K562 (cell line): ENCODE measurements at regions not wholly inside any gene's neighbourhood (a gene's known extent, or its start where the extent isn't known, plus 50 kb on each side); places are given as distances from the start of the nearest gene placed in this dataset.

Source experiments
- ATAC-seq: fragments of 200-7000 bp; cut with Tn5 transposase; 3 replicates; pipeline ENCODE4 v1.9.1; 2020; ENCODE audit warnings: moderate library complexity
- BruUV-seq: library from RNA; stranded (reverse); fragments of 400-500 nt; replicated peaks from 2 replicates; lab custom pipeline; 2021; lab: Mats Ljungman, UMichigan
- CTCF ChIA-PET: fragments of 300-600 bp; formaldehyde crosslinking; extraction: SDS; loops from one replicate; lab custom pipeline; 2021; ENCODE audit warnings: low intra/inter-chr PET ratio; lab: Yijun Ruan, JAX
- POLR2A ChIA-PET: fragments of 300-600, 350-650 bp; sonication (Branson Sonifier 250); formaldehyde crosslinking; extraction: SDS; loops from one replicate; lab custom pipeline; 2021; ENCODE audit warnings: antibody characterized with exemption, inconsistent platforms; lab: Yijun Ruan, JAX
- DNase-seq, 4 experiments: peaks; one replicate each; pipeline versions ENCODE4 v3.0.0 to v3.0.0-alpha.2; 2011 to 2018; ENCODE audit warnings: low spot score in 3 of 4, mixed read lengths in 3 of 4; ENCODE audit errors: extremely low read depth in 1 of 4
- FAIRE-seq: peaks from 2 replicates; lab custom pipeline; 2011; peaks lifted over from hg19 to GRCh38; lab: Jason Lieb, UNC
- H2AFZ ChIP-seq: 2 replicates; pipeline ENCODE4 v1.6.0; 2011; ENCODE audit warnings: low read depth, low read length, control low read depth, inconsistent platforms
- H3K27ac ChIP-seq: fragments of 200-600 bp; 3 replicates; pipeline ENCODE4 v1.8.0; 2011; ENCODE audit warnings: low read depth, mild to moderate bottlenecking, control low read depth, inconsistent platforms, low read length, moderate library complexity, mixed read lengths; ENCODE audit errors: extremely low read depth
- H3K27me3 ChIP-seq, 2 experiments: fragments of 300-600 bp in 1 of 2; 2 replicates in 1 of 2; 3 replicates in 1 of 2; pipeline versions ENCODE4 v1.6.0 to v1.8.0; 2011; ENCODE audit warnings: inconsistent platforms in 2 of 2, low read length in 2 of 2, mild to moderate bottlenecking in 1 of 2, mixed read lengths in 1 of 2, moderate library complexity in 1 of 2; ENCODE audit not compliant: control insufficient read depth in 2 of 2, insufficient read depth in 2 of 2
- H3K36me3 ChIP-seq: fragments of 300-600 bp; 3 replicates; pipeline ENCODE4 v1.8.0; 2011; ENCODE audit warnings: mild to moderate bottlenecking, low read length, inconsistent platforms; ENCODE audit not compliant: control insufficient read depth, insufficient read depth
- H3K4me1 ChIP-seq, 2 experiments: fragments of 200-600 bp in 1 of 2; replicated peaks in 1 of 2; 2 replicates in 1 of 2; 3 replicates in 1 of 2; pipeline versions ENCODE4 v1.5.1 to v1.8.0; 2011; ENCODE audit warnings: inconsistent platforms in 2 of 2, low read length in 2 of 2, mild to moderate bottlenecking in 1 of 2, mixed read lengths in 1 of 2, moderate library complexity in 1 of 2; ENCODE audit not compliant: control insufficient read depth in 2 of 2, insufficient read depth in 2 of 2
- H3K4me2 ChIP-seq: 2 replicates; pipeline ENCODE4 v1.6.1; 2011; ENCODE audit warnings: low read length, control low read depth, inconsistent platforms, mixed read lengths; ENCODE audit not compliant: insufficient read depth
- H3K4me3 ChIP-seq: fragments of 200-600 bp; sonication (generic), shearing (Covaris generic); 2 replicates; pipeline ENCODE4 v1.5.1; 2016; ENCODE audit warnings: control low read depth, inconsistent platforms
- H3K79me2 ChIP-seq: fragments of 200-600 bp; 3 replicates; pipeline ENCODE4 v1.8.0; 2011; ENCODE audit warnings: low read length, inconsistent platforms; ENCODE audit not compliant: control insufficient read depth, insufficient read depth
- H3K9ac ChIP-seq, 2 experiments: 2 replicates each; pipeline versions ENCODE4 v1.6.0 to v1.6.1; 2011; ENCODE audit warnings: low read depth in 2 of 2, low read length in 2 of 2, control low read depth in 1 of 2, inconsistent platforms in 1 of 2, mild to moderate bottlenecking in 1 of 2, mixed read lengths in 1 of 2; ENCODE audit not compliant: insufficient read depth in 1 of 2
- H3K9me1 ChIP-seq: one replicate; pipeline ENCODE4 v1.6.0; 2011; ENCODE audit warnings: inconsistent platforms, mild to moderate bottlenecking, low read length, moderate library complexity; ENCODE audit not compliant: control insufficient read depth, insufficient read depth
- H3K9me3 ChIP-seq: replicated peaks from 2 replicates; pipeline ENCODE4 v1.5.1; 2011; ENCODE audit warnings: low read depth, low read length, inconsistent platforms; ENCODE audit not compliant: control insufficient read depth, insufficient read depth
- H4K20me1 ChIP-seq: replicated peaks from 2 replicates; pipeline ENCODE4 v1.6.1; 2011; ENCODE audit warnings: low read length, inconsistent platforms, mixed read lengths; ENCODE audit not compliant: control insufficient read depth, insufficient read depth
- HNRNPUL1 ChIP-seq: fragments of 200-400 bp; formaldehyde crosslinking; IDR thresholded peaks from 2 replicates; pipeline ENCODE4 v1.6.1; 2017; ENCODE audit warnings: low read length
- RFX1 ChIP-seq: fragments of 450-650 bp; IDR thresholded peaks from 2 replicates; pipeline ENCODE4 v1.6.1; 2016; ENCODE audit warnings: mild to moderate bottlenecking, moderate library complexity
- RFX5 ChIP-seq: IDR thresholded peaks from 2 replicates; pipeline ENCODE4 v1.6.1; 2011; ENCODE audit warnings: low read depth, mild to moderate bottlenecking, improper control_type of control experiment, low read length
- SRSF1 ChIP-seq: fragments of 200-400 bp; formaldehyde crosslinking; IDR thresholded peaks from 2 replicates; pipeline ENCODE4 v1.6.1; 2017; ENCODE audit warnings: mild to moderate bottlenecking, low read depth, low read length, moderate library complexity
- ZNF764 ChIP-seq: fragments of 250-450 bp; sonication (Bioruptor Pico); IDR thresholded peaks from 2 replicates; pipeline ENCODE4 v1.4.0; 2020; ENCODE audit warnings: low read depth, mild to moderate bottlenecking, moderate library complexity
- WGBS: fragments of 100-300 bp; shearing (Covaris generic); methylation state at CpG from one replicate; pipeline ENCODE4 v1.1.6; 2016; ENCODE audit warnings: low coverage, mixed read lengths; ENCODE audit not compliant: insufficient coverage; ENCODE audit errors: missing lambda C conversion rate; 5-methylcytosine and 5-hydroxymethylcytosine counted together
- in situ Hi-C: fragments of 300-500 bp; cut with MboI; formaldehyde crosslinking; loops from 4 replicates; pipeline ENCODE4 v1.15.0; 2018; ENCODE audit warnings: inconsistent platforms, mixed read lengths
- intact Hi-C: fragments of 100-400 bp; cut with micrococcal nuclease; formaldehyde crosslinking; loops from 2 replicates; pipeline ENCODE4 v1.14.2; 2022
- TF ChIP-seq, protein P1 (sequence below), 2 experiments: fragments of 450-650 bp; conservative IDR thresholded peaks; 2 replicates each; pipeline ENCODE4 v1.6.1; 2017; ENCODE audit warnings: mild to moderate bottlenecking in 2 of 2, moderate library complexity in 2 of 2

DNA sequence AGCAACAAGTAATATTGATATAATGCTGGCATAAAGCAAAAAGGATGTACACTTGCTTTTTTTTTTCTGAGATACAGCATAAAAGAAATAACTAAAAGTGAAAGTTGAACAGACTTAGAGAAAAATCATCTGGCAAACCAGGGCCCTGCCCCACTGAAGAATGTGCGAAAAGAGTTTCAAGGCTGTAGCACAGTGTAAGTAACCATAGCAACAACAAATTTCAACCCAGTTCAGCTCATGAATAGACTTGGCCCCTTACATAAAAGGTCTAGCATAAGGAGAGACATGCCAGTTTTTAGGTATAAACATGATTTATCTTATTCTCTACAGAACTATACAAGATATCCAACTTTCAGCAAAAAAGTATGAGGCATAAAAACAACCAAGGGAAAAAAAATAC, 113.7 kb upstream of the GYPC start:
- Histone ChIP-seq H3K9me1 (no peaks in the 10 kb centered on the region), H3K4me2 (no peak overlapping the region), H3K36me3 (no peaks in the 10 kb centered on the region), H3K27me3 (no peaks in the 10 kb centered on the region), H3K4me1 (no peaks in the 10 kb centered on the region), H3K4me3 (no peak overlapping the region), H3K9ac (no peak overlapping the region), H4K20me1 (no peaks in the 10 kb centered on the region), H3K27ac (no peak overlapping the region), H3K9me3 (no peaks in the 10 kb centered on the region), H3K79me2 (no peaks in the 10 kb centered on the region), H2AFZ (no peak overlapping the region)
- CTCF ChIA-PET, result no interaction called here
- in situ Hi-C loops (no loop called here), intact Hi-C loops (no loop called here)
- TF ChIP-seq ZNF764 (CRISPR knock-in tag) (no peak), RFX5 (no peak), SRSF1 (no peak), HNRNPUL1 (no peak), RFX1 (peak; percentile 67)
- TF ChIP-seq, protein P1, sequence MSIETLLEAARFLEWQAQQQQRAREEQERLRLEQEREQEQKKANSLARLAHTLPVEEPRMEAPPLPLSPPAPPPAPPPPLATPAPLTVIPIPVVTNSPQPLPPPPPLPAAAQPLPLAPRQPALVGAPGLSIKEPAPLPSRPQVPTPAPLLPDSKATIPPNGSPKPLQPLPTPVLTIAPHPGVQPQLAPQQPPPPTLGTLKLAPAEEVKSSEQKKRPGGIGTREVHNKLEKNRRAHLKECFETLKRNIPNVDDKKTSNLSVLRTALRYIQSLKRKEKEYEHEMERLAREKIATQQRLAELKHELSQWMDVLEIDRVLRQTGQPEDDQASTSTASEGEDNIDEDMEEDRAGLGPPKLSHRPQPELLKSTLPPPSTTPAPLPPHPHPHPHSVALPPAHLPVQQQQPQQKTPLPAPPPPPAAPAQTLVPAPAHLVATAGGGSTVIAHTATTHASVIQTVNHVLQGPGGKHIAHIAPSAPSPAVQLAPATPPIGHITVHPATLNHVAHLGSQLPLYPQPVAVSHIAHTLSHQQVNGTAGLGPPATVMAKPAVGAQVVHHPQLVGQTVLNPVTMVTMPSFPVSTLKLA (conservative IDR thresholded peaks at IDR 0.05), result no peak
- WGBS, result 0% methylated on average over 1 of the region's 1 CpG
- ATAC-seq (no peak), DNase-seq (no peak), FAIRE-seq (no peak)
- POLR2A ChIA-PET, result no interaction called here
- no TSS peak for BruUV-seq
